Activated CD4-positive, alpha-beta memory T cell treated with anti-CD3 and anti-CD28 coated beads, Interleukin-2, amount 10 ng/mL, durations not matched to agents 7 days and 5 days (primary cell): ENCODE measurements at regions not wholly inside any gene's neighbourhood (a gene's known extent, or its start where the extent isn't known, plus 50 kb on each side); places are given as distances from the start of the nearest gene placed in this dataset.
"Not testable (repeated sequence)": the region's sequence is repeated elsewhere in the genome, so short reads cannot be mapped to it uniquely, and the experiment has no call there.

ENCODE experiments used
- CTCF ChIA-PET: fragments of 350-600 bp; sonication (Branson Sonifier 250); formaldehyde crosslinking; loops from one replicate; lab custom pipeline; 2021; ENCODE audit warnings: antibody characterized with exemption, inconsistent platforms; lab: Charles Lee
- POLR2A ChIA-PET: fragments of 350-600 bp; sonication (Branson Sonifier 250); formaldehyde crosslinking; loops from one replicate; lab custom pipeline; 2021; ENCODE audit warnings: antibody characterized with exemption; lab: Charles Lee
- DNase-seq: peaks from one replicate; pipeline ENCODE4 v3.0.0-alpha.2; 2020
- H3K27ac Mint-ChIP-seq: one replicate; pipeline ENCODE4 v1.8.0; 2021; ENCODE audit warnings: mild to moderate bottlenecking, mixed read lengths
- H3K27me3 Mint-ChIP-seq: one replicate; pipeline ENCODE4 v1.8.0; 2021; ENCODE audit warnings: mixed read lengths
- H3K36me3 Mint-ChIP-seq: one replicate; pipeline ENCODE4 v1.8.0; 2021; ENCODE audit warnings: low read depth, mixed read lengths
- H3K4me1 Mint-ChIP-seq: one replicate; pipeline ENCODE4 v1.8.0; 2021; ENCODE audit warnings: mixed read lengths
- H3K4me3 Mint-ChIP-seq: one replicate; pipeline ENCODE4 v1.8.0; 2021; ENCODE audit warnings: mild to moderate bottlenecking, mixed read lengths
- H3K9me3 Mint-ChIP-seq: one replicate; pipeline ENCODE4 v1.8.0; 2021; ENCODE audit warnings: mixed read lengths

- CTCF ChIA-PET, H3K4me3 Mint-ChIP-seq, DNase-seq, H3K4me1 Mint-ChIP-seq, H3K27ac Mint-ChIP-seq, H3K27me3 Mint-ChIP-seq, POLR2A ChIA-PET, H3K36me3 Mint-ChIP-seq: not testable (repeated sequence)
- H3K9me3 Mint-ChIP-seq, result peaks cover 11% of the 10 kb centered on the region
Observed at GRCh38 chr7:86985342-86985741, 74.1 kb downstream of the ELAPOR2 start.

DNA sequence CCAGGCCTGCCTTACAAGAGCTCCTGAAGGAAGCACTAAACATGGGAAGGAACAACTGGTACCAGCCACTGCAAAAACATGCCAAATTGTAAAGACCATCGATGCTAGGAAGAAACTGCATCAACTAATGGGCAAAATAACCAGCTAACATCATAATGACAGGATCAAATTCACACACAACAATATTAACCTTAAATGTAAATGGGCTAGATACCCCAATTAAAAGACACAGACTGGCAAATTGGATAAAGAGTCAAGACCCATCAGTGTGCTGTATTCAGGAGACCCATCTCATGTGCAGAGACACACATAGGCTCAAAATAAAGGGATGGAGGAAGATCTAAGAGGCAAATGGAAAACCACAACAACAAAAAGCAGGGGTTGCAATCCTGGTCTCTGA is 75.8 kb downstream of the ELAPOR2 start:
- H3K27me3 Mint-ChIP-seq, H3K36me3 Mint-ChIP-seq, POLR2A ChIA-PET, H3K4me3 Mint-ChIP-seq, DNase-seq, H3K27ac Mint-ChIP-seq, CTCF ChIA-PET: not testable (repeated sequence)
- H3K4me1 Mint-ChIP-seq, result peaks cover 18% of the 10 kb centered on the region
- H3K9me3 Mint-ChIP-seq, result peaks cover 11% of the 10 kb centered on the region

GRCh38 chr7:86981937-86982336 is 77.5 kb downstream of the ELAPOR2 start:
- H3K27ac Mint-ChIP-seq, H3K4me3 Mint-ChIP-seq, CTCF ChIA-PET, H3K27me3 Mint-ChIP-seq, DNase-seq, POLR2A ChIA-PET, H3K36me3 Mint-ChIP-seq, H3K9me3 Mint-ChIP-seq: not testable (repeated sequence)
- H3K4me1 Mint-ChIP-seq, result peaks cover 21% of the 10 kb centered on the region

- H3K27me3 Mint-ChIP-seq, result no peaks in the 10 kb centered on the region
- no peak for DNase-seq
- peaks cover 21% of the 10 kb centered on the region for H3K4me1 Mint-ChIP-seq
- no peak overlapping the region for H3K4me3 Mint-ChIP-seq
- no peak overlapping the region for H3K27ac Mint-ChIP-seq
- POLR2A ChIA-PET, result no interaction called here
- H3K9me3 Mint-ChIP-seq, result peaks cover 9% of the 10 kb centered on the region
- CTCF ChIA-PET, result no interaction called here
- H3K36me3 Mint-ChIP-seq, result peaks cover 7% of the 10 kb centered on the region
Observed at GRCh38 chr7:86981127-86981526, 78.3 kb downstream of the ELAPOR2 start.

GRCh38 chr7:86980223-86980622 is 79.2 kb downstream of the ELAPOR2 start:
- Mint-ChIP-seq H3K27ac (no peak overlapping the region), H3K27me3 (no peaks in the 10 kb centered on the region), H3K36me3 (peaks cover 7% of the 10 kb centered on the region), H3K9me3 (peaks cover 9% of the 10 kb centered on the region), H3K4me1 (peaks cover 21% of the 10 kb centered on the region), H3K4me3 (no peak overlapping the region)
- DNase-seq, result no peak
- POLR2A ChIA-PET, result interaction anchor here (1.2 kb wide), 1 partner anchor 172 kb away, joined by 3 read pairs; the partner anchor contains the start of gene DMTF1
- CTCF ChIA-PET, result no interaction called here

GRCh38 chr7:86978808-86979506 is 80.5 kb downstream of the ELAPOR2 start:
- Mint-ChIP-seq H3K27ac (peak overlapping the region; percentile 53), H3K9me3 (peaks cover 2% of the 10 kb centered on the region), H3K4me1 (peaks cover 21% of the 10 kb centered on the region), H3K36me3 (no peaks in the 10 kb centered on the region), H3K4me3 (no peak overlapping the region), H3K27me3 (no peaks in the 10 kb centered on the region)
- CTCF ChIA-PET, result interaction anchor here (1.2 to 1.3 kb wide), 2 partner anchors 38 to 169 kb away, joined by 4 to 5 read pairs; no protein-coding TSS in a partner anchor
- no peak for DNase-seq
- POLR2A ChIA-PET, result interaction anchor here (0.8 to 1.2 kb wide), 2 partner anchors 52 to 173 kb away, joined by 3 read pairs; partner anchors contain the start of gene DMTF1

DNA sequence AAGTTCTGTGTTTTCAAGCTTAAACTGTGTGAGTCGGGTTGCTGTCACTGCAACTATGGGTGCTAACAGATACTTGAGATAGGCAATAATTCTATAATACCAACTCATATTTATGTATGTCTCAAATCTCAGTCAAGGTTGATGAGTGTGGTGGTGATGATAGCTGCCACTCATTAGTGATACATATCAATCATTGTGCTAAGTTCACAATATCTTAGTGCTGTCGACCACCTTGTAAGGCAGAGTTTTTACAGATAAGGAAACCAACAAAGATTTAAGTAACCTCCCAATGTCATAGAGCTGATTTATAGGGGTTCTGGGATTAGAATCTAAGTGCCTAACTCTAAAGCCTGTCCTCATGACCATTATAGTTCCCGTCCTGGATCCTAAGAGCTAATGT is 82.5 kb downstream of the ELAPOR2 start:
- no peak for DNase-seq
- CTCF ChIA-PET, result no interaction called here
- Mint-ChIP-seq H3K9me3 (peaks cover 2% of the 10 kb centered on the region), H3K36me3 (no peaks in the 10 kb centered on the region), H3K4me1 (peaks cover 21% of the 10 kb centered on the region), H3K27ac (no peak overlapping the region), H3K27me3 (no peaks in the 10 kb centered on the region), H3K4me3 (no peak overlapping the region)
- POLR2A ChIA-PET, result no interaction called here

- POLR2A ChIA-PET, result no interaction called here
- Mint-ChIP-seq H3K27ac (no peak overlapping the region), H3K27me3 (no peaks in the 10 kb centered on the region), H3K4me1 (peaks cover 21% of the 10 kb centered on the region), H3K36me3 (no peaks in the 10 kb centered on the region), H3K9me3 (no peaks in the 10 kb centered on the region), H3K4me3 (no peak overlapping the region)
- no peak for DNase-seq
- CTCF ChIA-PET, result no interaction called here
Observed at GRCh38 chr7:86975914-86976313, 83.5 kb downstream of the ELAPOR2 start.

- peaks cover 18% of the 10 kb centered on the region for H3K4me1 Mint-ChIP-seq
- CTCF ChIA-PET, result no interaction called here
- H3K27ac Mint-ChIP-seq, result no peak overlapping the region
- POLR2A ChIA-PET, result no interaction called here
- H3K36me3 Mint-ChIP-seq, result no peaks in the 10 kb centered on the region
- DNase-seq, result no peak
- no peaks in the 10 kb centered on the region for H3K27me3 Mint-ChIP-seq
- H3K9me3 Mint-ChIP-seq, result no peaks in the 10 kb centered on the region
- H3K4me3 Mint-ChIP-seq, result no peak overlapping the region
Observed at GRCh38 chr7:86975449-86975848, 84.0 kb downstream of the ELAPOR2 start.

- POLR2A ChIA-PET, result no interaction called here
- H3K9me3 Mint-ChIP-seq, result no peaks in the 10 kb centered on the region
- no peak for DNase-seq
- H3K27ac Mint-ChIP-seq, result no peak overlapping the region
- no peaks in the 10 kb centered on the region for H3K4me1 Mint-ChIP-seq
- H3K36me3 Mint-ChIP-seq, result no peaks in the 10 kb centered on the region
- no peak overlapping the region for H3K4me3 Mint-ChIP-seq
- CTCF ChIA-PET, result no interaction called here
- H3K27me3 Mint-ChIP-seq, result no peaks in the 10 kb centered on the region
Observed at GRCh38 chr7:86972072-86972471, 87.4 kb downstream of the ELAPOR2 start.

DNA sequence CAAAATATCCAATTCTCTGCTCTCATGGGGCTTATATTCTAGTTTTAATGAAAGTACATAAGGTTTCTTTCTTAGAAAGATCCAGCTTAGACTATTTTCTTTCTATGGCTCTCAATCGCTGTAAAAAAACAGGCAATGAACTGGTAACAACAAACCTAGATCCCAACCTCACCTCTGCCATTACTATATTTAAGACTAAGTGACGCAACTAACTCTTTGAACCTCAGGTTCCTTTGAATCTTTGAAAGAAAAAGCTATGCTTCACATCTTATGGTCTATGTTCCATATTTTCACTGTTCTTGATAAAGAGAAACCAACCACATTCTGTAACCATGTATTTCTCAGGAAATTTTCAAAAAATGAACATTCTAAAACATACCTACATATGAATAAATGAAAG is 88.5 kb downstream of the ELAPOR2 start:
- Mint-ChIP-seq H3K36me3 (no peaks in the 10 kb centered on the region), H3K27ac (no peak overlapping the region), H3K4me3 (no peak overlapping the region), H3K4me1 (no peaks in the 10 kb centered on the region), H3K9me3 (no peaks in the 10 kb centered on the region), H3K27me3 (no peaks in the 10 kb centered on the region)
- no peak for DNase-seq
- CTCF ChIA-PET, result no interaction called here
- POLR2A ChIA-PET, result no interaction called here

- Mint-ChIP-seq H3K27ac (no peak overlapping the region), H3K4me3 (no peak overlapping the region), H3K4me1 (no peaks in the 10 kb centered on the region), H3K36me3 (no peaks in the 10 kb centered on the region), H3K27me3 (no peaks in the 10 kb centered on the region), H3K9me3 (no peaks in the 10 kb centered on the region)
- no peak for DNase-seq
- CTCF ChIA-PET, result no interaction called here
- POLR2A ChIA-PET, result no interaction called here
Observed at GRCh38 chr7:86970547-86970946, 88.9 kb downstream of the ELAPOR2 start.

GRCh38 chr7:86969865-86970264 is 89.6 kb downstream of the ELAPOR2 start:
- Mint-ChIP-seq H3K4me1 (no peaks in the 10 kb centered on the region), H3K9me3 (no peaks in the 10 kb centered on the region), H3K27me3 (no peaks in the 10 kb centered on the region), H3K27ac (no peak overlapping the region), H3K4me3 (no peak overlapping the region), H3K36me3 (no peaks in the 10 kb centered on the region)
- DNase-seq, result no peak
- POLR2A ChIA-PET, result no interaction called here
- CTCF ChIA-PET, result no interaction called here

- no peaks in the 10 kb centered on the region for H3K4me1 Mint-ChIP-seq
Observed at GRCh38 chr7:86968618-86969017, 90.8 kb downstream of the ELAPOR2 start.

More at GRCh38 chr7:86968618-86969017, 90.8 kb downstream of the ELAPOR2 start:
- Mint-ChIP-seq H3K27ac (no peak overlapping the region), H3K27me3 (no peaks in the 10 kb centered on the region), H3K4me3 (no peak overlapping the region), H3K36me3 (no peaks in the 10 kb centered on the region), H3K9me3 (no peaks in the 10 kb centered on the region)
- no peak for DNase-seq
- CTCF ChIA-PET, result no interaction called here
- POLR2A ChIA-PET, result no interaction called here
